Stimulated activated CD8-positive, alpha-beta memory T cell treated with anti-CD3 and anti-CD28 coated beads, Interleukin-15, amount 100 ng/mL, for 1 hour (primary cell): ENCODE measurements at regions not wholly inside any gene's neighbourhood (a gene's known extent, or its start where the extent isn't known, plus 50 kb on each side); places are given as distances from the start of the nearest gene placed in this dataset.

ENCODE experiments used
- DNase-seq: peaks from one replicate; pipeline ENCODE4 v3.0.0-alpha.2; 2020; ENCODE audit warnings: low read depth

DNA sequence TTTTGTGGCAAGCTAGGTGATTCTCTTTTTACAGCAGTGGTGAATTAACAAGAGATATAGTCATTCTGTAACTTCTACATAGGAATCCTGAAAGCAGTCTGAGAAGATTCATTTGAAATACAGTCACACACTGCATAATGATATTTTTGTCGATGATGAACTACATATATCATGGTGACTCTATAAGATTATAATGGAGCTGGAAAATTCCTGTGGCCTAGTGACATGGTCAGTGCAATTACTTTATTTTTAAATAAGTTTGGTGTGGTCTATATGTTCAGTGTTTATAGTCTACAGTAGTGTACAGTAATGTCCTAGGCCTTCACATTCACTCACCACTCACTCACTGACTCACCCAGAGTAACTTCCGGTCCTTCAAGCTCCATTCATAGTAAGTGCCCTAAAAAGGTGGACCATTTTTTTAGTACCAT, 511.4 kb upstream of the MCTP2 start:
- no peak for DNase-seq

DNA sequence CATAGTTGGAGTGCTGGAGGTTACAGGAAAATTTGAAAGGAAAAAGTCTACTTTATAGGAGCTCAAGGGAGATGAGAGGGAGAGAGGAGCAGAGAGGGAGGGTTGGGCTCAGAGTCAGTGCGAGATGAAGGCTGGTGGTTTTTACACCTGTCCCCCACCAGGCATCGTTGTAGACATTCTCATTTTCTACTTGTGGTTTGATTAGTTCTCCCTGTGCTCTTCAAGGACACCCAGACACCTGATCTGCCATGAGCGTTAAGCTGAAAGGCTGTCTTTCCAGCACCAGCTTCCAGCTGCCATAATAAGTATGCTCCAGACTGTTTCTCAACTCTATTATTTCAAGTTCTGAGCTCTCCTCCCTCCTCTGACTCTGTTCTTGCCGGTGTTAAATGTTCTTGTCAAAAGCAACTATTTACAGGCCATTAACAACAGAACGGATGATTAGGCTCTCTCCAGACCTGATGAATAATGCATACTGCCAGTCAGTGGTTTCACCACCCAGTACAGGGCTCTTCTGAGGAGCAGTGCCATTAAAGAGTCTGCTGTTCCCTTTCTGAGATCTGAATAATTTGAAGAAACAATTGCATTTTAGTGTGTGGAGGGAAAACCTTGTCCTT, 514.6 kb upstream of the MCTP2 start:
- DNase-seq = no peak

DNA sequence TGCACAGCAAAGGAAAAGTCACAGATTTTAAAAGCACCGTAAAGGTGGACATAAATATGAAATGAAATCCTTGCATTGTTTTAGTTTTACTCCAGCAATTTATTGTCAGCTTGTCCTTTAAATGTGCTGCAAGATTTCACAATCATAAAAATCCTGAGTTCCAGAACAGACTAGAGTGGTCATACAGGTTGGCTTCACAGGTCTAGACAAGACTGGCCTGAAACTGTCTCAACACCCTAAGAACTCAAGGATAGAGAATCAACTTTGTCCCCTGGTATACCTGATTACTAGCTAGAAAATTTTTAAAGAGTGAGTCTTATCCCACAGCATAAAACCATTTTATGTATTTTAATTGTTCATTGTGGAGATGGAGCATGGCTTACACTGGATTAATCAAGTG, 521.7 kb upstream of the MCTP2 start:
- no peak for DNase-seq

DNA sequence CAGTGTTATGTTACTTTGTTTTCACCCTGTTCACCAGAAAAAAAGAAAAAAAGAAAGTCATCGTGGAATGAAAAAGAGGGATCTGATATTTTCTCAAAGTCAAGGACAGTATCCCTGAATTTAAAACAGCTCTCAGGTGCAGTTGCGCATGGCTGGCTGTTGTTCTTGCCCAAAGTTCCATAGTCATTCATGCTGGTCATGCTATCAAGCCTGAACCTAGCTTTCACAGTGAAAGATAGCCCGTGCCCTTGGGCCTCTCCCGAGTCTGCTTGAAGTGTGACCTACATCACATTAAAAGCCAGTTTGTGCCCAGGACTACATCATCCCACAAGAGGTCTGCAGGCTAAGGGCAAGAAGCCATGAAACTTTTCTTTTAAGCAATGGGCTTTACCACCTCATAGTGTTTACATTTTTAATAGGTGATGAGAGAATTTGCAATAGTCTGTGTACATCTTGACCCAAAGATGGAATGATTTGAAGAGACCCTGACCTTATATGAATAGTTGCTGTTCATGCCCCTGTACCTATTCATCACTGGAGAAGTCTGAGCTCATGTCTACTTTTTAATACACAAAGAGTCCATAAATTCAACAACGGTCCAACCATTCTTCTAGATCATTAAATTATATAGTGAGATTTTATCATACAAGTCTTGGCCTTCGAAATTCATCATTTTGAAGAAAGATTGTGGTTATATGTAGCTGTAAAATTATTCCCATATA, 522.5 kb upstream of the MCTP2 start:
- DNase-seq = no peak

DNA sequence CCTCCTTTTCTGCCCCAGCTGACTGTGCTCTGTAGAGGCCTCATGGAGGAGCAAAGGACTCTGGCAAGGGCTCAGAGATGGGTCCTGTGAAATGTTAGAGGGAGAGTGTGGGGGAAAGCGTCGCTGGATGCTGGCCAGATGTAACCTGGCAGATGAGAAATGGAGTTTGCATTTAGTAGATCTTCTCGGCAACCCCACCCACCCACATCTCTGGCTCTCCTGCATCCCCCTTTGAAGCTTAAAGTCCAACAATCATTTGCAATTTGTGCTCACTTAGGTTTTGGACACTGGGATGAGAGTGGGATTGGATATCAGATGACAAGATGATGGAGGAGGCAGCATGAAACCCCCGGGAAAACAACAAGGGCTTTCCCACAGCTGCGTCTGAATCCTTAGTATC, 523.6 kb upstream of the MCTP2 start:
- no peak for DNase-seq

DNA sequence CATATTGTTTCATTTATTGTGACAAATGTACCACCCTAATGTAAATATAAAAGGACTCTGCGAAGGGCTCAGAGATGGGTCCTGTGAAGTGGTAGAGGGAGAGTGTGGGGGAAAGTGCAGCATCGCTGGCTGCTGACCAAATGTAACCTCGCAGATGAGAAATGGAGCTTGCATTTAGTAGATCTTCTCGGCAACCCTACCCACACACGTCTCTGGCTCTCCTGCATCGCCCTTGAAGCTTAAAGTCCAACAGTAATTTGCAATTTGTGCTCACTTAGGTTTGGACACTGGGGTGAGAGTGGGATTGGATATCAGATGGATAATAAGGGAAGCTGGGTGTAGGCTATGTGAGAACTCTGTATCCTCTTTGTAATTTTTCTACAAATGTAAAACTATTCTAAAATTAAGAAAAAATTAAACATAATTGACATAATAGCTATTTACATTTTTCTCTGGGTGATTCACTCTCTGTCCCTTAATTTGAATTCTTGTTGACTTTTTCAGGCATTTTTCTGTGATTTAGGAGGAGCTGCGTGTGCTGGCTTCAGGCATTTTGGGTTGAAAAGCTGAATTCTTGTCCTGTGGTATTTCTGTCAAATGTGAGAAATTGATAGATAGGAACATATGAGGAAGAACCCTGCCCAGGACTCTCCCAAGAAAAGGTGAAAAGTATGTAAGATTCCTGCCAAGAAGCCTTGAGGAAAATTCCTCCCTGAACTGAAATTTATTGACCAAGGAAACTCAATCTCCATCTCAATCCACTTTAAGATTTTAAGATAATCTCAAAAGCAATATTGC, 524.7 kb upstream of the MCTP2 start:
- no peak for DNase-seq

DNA sequence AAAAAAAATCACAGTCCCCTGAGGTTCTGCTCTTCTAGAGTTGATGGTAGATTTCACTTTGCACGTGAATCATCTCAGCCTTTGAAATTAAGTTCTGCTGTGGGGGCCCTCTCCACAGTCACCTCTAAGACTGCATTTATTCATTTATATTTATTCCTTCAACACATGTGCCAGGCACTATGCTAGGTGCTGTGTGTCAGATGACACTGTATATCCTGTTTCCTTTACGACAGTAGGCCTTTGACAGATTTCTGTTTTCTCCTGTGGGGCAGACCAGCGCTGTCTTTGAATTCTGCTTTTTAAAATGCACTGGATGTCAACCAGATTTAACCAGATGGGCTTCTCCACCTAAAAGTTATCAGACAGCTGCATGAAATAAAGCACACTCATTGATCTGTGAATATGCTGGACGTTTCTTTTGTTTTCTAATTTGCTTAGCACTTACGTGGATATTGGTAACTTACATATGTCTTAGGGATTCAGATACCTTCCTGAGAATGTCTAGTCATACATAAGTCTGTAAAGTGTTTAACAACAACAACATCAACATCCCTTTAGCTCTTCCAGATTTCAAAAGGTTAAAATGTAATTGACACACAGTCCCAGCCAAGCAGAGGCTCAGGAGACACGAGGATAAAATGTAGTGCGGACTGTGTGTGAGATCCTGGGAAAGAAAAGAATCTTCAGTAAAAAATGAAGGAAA, 525.5 kb upstream of the MCTP2 start:
- no peak for DNase-seq

DNA sequence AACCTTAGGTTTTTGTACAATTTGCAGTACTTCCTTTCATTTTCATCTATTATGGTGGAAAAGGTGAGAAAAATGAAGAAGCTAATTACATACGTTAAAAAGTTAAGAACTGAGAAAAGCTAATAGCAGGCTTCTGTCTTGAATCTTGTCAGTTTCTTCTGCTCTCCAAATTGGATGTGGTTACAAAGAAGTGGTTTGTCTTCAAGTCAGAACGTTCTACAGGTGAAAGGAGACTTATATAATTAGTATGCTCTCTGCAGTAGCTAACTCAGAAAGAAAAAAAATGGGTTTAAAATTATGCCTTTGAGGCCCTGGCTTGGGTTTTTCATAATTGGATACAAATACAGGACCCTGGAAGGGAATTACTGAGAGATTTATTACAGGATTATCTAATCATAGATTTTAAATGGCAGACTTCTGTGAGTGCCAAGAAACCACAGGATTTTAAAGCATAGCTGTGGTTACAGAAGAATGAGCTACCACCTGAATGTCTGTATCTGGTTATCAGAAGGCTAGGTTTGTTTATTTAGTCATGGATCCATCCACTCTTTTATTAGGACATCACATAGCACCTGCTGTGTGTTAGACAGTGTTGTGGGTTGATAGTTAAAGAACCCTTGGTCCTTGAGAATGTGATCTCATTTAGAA, 528.1 kb upstream of the MCTP2 start:
- no peak for DNase-seq

DNA sequence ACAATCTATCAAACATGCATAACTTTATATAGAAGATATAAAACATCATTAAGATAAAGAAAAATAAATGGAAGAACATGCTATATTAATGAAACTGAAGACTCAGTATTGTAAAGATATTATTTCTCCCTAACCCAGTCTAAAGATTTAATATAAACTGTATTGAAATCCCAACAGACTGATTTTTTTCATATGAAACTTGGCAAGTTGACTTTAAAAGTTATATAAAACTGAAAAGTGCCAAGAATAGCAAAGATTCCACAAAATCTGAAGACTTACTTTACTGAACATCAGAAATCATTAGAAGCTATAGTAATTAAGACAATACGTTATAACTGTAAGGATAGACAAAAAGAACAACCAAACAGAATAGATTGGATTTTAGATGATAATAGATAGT, 531.3 kb upstream of the MCTP2 start:
- no peak for DNase-seq

DNA sequence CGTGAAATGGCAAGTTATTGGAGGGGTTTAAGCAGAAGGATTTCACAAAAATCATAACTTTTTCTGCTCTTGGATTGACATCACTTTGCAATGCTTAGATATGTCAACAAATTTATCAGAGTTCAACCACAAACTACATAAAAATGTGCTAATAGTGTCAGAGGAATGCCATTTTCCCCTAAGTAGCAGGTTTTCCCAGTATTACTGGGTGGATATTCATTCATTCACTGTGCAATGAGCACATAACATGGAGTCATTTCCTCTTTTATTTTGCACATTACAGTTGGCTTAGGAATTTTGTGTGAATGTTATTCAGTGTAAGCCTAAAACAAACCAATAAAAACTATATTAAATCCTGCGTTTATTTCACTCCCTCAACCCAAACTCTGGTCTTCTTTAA, 537.3 kb upstream of the MCTP2 start:
- DNase-seq = no peak

DNA sequence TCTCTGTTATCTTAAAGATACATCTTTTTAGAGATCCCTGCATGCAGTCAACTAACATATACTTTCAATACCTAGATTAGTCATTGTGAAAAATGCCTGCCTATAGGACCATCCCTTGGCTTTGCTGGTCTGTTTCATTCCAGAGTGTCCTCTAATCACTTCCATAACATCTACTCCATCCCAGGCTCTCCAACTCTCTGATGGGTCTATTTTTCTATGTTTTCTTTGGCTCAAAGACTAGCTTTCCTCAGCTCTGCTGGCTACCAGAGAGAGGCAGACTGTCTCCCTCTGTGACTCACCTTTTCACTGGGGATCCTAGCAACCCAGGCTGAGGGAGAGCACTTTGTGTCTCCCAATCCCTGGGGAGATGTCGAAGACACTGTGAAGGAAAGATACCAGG, 547.7 kb upstream of the MCTP2 start:
- DNase-seq = no peak

DNA sequence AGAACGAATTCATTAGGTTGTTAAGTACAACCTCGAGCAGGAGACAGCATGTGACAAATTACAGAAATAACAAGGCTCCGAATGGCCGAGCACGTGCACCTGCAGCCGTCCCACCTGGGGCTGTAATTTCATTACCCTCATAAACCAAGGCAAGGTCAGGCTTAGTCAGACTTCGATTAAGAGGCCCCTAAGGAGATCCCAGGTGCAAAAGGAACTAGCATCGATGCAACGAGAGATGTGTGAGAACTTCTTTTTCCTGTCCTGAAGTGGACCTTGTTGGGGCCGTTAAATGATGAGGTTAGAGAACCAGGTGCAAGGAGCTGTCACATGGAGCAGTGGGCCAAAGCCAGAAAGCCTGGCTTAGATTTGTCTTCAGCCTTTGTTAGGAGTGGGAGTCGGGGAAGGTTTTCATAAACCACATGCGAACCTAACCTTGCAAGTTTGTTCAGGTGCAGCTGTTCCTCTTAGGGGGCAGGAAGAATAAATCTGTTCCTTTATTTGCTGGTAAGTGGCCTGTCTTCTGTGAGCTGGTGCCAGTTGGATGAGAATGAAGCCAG, 559.9 kb upstream of the MCTP2 start:
- DNase-seq = no peak

DNA sequence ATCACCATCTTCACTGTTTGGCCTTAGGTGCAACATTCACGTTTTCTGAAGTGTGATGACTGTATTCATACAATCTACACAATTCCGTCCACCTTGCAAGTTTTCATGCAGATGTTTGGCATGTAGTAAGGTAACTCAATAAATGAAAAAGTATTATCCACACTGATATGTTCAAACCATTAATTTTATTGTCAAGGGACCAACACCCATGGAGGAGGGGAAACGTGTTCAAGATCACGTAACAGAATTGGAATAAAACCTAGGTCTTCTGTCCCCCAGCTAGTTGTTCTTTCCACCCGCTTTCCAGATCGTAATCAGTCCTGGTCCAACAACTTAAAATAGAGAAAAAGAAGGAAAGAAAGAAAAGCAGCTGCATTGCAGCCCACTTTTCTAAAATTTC, 560.4 kb upstream of the MCTP2 start:
- no peak for DNase-seq

DNA sequence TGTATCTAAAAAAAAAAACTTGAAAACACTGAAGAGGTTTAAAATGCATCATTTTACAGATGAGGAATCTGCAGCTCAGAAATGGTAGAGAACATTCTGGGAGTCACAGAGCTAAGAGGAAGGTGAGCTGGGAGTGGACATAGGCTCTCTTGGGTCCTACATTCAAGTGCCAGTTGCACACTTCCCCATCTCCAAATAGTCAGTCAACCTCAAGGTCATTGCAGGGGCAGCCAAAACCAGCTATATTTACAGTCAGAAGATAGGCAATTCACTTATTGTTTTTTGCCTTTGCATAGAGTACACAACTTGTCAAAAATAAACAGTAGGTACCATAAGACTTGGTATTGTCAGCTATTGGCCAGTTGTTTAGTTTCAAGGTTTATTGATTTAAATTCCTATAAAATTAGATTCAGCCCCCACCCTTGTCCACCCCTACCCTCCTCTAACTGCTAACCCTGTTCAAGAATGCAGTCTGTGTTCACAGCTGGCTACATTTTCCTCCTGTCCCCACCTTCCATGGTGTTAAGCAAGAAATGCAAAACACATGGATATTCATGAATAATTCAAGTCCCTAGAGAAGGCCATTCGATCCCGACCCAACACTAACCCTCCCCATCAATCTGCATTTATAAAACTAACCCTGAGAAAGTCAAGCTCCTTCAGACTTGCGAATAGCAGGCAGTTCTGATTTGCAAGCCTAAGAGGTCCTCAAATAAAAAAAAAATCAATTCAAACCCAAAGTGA, 567.0 kb upstream of the MCTP2 start:
- DNase-seq = no peak

DNA sequence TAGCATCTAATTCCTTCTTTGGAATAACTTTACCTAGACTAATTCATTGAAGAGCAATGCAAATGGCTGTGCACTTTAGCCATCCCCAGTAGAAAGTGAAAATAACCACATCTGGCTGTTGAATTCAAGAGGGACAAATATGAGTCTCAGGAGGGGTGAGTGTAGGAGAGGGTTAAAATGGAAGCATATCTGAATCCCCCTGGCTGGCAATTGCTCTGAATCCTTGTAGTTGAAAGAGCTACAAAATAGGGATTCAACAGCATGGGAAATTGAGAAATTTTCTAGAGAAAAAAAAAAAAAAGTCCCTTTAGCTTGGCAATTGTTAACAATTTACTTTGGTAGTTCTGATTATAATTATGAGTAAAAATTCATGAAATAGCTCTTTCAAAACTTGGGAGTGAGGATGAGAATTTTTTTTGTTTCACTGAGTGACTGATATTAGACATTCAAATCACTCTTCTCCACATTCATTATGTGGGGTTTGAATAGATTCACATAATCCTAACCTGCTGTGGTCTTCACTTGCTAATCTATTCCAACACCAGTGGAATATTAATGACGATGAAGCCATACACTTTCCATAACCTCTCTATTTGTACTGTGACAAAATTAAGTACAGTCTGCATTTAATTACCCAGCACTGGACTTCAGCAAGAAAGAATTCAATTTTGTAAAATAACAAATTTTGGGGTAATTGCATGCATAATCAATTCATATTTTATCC, 569.0 kb upstream of the MCTP2 start:
- DNase-seq = no peak

DNA sequence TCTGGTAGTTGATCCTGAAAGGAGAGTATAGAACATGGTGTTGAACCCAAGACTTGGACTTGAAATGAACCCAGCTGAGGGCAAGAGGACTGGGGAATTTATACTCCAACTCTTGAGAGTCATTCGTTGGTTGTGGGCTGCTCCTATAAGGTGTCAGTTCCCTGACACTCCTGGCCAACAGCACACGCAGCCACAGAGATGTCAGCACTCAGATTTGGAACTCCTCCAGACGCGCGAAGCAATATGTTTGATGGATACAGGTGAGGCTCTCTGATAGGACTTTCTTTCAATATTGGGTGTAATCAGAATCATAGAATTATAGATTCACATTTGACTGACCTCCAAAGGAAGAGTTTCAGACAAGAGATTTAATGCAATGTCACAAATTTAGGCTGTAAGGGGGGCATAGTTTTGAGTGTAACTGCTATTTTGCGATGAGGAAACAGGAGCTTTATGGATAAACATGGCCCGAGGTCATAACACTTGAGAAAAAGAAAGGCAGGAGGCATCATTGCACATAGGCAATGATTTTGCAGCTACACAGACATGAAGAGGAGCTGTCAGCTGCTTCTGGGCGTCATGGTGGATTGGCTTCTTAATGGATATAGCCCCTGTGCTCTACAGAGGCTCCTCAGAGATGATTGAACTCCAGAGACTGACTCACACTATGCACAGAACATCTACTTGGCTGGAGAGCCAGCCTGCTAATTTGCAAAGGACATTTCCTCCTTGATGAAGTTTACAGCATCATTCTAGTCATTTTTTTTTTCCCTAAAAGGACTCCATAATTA, 569.2 kb upstream of the RGMA start:
- DNase-seq = no peak

DNA sequence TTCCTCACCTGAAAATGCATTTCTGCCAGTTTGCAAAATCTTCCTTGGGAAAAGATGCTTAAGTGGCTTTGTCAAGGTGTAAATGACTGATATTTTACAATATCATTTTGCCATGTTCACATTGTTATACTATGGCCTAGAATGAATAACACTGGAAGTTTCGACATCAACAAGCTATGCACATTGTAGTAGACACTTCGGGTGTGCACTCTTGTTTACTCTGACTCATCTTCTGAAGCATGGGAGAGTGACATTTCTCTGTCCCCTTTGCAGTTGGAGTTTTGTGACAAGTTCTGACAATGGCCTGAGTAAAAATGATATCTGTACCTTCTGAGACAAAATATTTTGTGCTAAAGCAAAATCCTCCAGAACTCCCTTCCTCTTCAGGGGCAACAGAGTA, 567.0 kb upstream of the RGMA start:
- DNase-seq = no peak

DNA sequence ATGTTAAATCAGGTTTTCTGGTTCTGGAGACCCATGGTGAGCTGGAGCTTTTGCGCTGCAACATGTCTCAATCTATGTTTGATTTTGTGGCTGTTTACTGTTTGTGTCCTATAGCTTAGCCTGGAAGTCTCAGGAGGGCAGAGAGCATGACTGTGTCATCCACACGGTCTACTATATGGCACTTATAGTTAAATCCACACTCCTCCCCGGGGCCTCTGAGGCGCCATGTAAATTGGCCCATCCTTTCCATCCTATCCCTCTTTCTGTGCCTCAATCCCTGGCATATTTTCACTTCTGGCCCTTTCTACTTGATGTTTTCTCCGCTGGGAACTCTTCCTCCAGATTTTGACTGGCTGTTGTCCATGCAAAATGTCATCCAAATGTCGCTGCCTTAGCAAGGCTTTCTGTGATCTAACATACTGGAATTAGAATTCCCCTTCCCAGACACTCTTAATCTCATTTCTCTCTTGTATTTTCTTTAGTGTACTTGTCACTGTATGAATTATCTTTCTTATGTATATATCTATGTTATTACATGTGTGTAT, 560.8 kb upstream of the RGMA start:
- no peak for DNase-seq

DNA sequence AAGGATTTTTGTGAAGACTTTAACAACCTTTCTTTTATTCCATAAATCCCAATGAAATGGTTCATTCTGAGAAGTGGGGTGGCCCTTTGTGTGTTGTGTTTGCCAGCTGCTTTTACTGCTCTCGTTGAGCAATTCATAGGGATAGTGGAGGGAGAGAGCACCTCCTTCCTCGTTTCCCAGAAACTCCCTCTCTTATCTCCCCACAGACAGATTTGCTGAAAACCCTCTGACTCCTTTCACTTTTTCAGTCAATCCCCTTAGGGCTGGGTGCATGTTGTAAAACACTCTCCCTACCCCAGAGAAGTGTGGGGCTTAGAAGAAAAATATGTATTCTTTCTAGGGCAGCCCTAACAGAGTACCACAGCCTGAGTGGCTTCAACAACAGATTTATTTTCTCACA, 557.2 kb upstream of the RGMA start:
- DNase-seq = no peak
